Chondrocyte (in vitro differentiated cells): ENCODE measurements at regions not wholly inside any gene's neighbourhood (a gene's known extent, or its start where the extent isn't known, plus 50 kb on each side); places are given as distances from the start of the nearest gene placed in this dataset.

ENCODE experiments used
- DNase-seq: peaks from one replicate; pipeline ENCODE4 v3.0.0; 2021; ENCODE audit warnings: mixed read lengths, low spot score
- H3K27ac Mint-ChIP-seq: one replicate; pipeline ENCODE4 v1.8.0; 2021; ENCODE audit warnings: mild to moderate bottlenecking, moderate library complexity, mixed read lengths; ENCODE audit not compliant: unreplicated experiment
- H3K27me3 Mint-ChIP-seq: 2 replicates; pipeline ENCODE4 v1.8.0; 2021; ENCODE audit warnings: low read depth, mixed read lengths
- H3K36me3 Mint-ChIP-seq: 2 replicates; pipeline ENCODE4 v1.8.0; 2021; ENCODE audit warnings: low read depth, mixed read lengths
- H3K4me1 Mint-ChIP-seq: 2 replicates; pipeline ENCODE4 v1.8.0; 2021; ENCODE audit warnings: low read depth, mild to moderate bottlenecking, mixed read lengths
- H3K4me3 Mint-ChIP-seq: one replicate; pipeline ENCODE4 v1.8.0; 2021; ENCODE audit warnings: mild to moderate bottlenecking, moderate library complexity, mixed read lengths; ENCODE audit not compliant: unreplicated experiment
- H3K9me3 Mint-ChIP-seq: 2 replicates; pipeline ENCODE4 v1.8.0; 2021; ENCODE audit warnings: low read depth, mixed read lengths
- TF ChIP-seq, protein P1 (sequence below): fragments of 200-600 bp; sonication (generic); IDR thresholded peaks from 2 replicates; pipeline ENCODE4 v1.5.0; 2021; ENCODE audit warnings: antibody characterized with exemption, mild to moderate bottlenecking, moderate library complexity

DNA sequence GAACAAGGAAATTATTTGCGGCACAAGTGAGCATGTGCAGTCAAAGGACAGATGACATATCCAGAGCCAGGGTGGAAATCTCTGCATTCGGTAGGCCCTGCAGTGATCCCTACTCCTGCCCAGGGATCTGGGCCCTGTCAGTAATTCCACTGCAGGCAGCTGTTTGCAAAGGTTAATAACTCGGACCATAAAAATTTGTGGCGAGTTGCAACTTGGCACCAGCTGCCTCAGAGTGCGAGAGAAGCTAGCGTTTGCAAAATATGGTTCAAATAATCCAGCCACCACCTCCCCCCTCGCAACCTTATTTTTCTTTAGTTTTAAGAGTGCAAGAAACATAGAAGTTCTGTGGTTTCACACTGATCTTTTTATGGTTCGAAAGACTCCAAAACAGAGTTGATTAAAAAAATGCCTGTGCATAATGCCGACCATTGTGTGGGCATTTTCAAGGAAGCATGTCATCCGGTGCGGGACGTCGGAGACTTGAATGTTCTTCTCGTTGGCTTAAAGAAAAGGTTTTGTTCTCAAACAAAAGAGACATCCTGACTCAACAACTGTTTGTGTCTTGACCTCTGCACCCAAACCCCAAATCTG is 224.5 kb downstream of the BCL11B start:
- DNase-seq = no peak
- H3K36me3 Mint-ChIP-seq = peaks cover 5% of the 10 kb centered on the region
- H3K4me1 Mint-ChIP-seq = no peaks in the 10 kb centered on the region
- TF ChIP-seq, protein P1, sequence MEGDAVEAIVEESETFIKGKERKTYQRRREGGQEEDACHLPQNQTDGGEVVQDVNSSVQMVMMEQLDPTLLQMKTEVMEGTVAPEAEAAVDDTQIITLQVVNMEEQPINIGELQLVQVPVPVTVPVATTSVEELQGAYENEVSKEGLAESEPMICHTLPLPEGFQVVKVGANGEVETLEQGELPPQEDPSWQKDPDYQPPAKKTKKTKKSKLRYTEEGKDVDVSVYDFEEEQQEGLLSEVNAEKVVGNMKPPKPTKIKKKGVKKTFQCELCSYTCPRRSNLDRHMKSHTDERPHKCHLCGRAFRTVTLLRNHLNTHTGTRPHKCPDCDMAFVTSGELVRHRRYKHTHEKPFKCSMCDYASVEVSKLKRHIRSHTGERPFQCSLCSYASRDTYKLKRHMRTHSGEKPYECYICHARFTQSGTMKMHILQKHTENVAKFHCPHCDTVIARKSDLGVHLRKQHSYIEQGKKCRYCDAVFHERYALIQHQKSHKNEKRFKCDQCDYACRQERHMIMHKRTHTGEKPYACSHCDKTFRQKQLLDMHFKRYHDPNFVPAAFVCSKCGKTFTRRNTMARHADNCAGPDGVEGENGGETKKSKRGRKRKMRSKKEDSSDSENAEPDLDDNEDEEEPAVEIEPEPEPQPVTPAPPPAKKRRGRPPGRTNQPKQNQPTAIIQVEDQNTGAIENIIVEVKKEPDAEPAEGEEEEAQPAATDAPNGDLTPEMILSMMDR = no peak
- H3K9me3 Mint-ChIP-seq = peaks cover 22% of the 10 kb centered on the region
- peaks cover 20% of the 10 kb centered on the region for H3K27me3 Mint-ChIP-seq
- no peak overlapping the region for H3K4me3 Mint-ChIP-seq
- H3K27ac Mint-ChIP-seq = no peak overlapping the region

DNA sequence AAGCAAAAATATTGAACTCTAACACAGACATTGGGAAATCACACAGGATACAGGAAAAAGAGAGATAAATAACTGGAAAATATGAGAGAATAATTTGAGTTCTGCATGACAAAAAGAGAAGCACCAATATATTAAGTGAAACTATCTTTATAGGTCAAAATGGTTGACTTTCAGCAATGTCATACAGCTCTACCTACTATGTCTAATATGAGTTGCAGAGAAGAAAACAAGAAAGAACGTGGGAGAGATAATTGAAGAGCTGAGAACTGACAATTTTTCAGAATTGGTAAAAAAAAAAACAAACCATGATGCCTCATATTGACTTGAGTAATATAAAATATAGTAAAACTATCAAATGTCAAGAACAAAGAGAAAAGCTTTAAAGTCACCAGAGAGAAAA is 221.7 kb downstream of the BCL11B start:
- Mint-ChIP-seq H3K36me3 (peaks cover 7% of the 10 kb centered on the region), H3K9me3 (peaks cover 19% of the 10 kb centered on the region), H3K4me1 (peaks cover 3% of the 10 kb centered on the region), H3K27ac (no peak overlapping the region), H3K27me3 (peaks cover 19% of the 10 kb centered on the region), H3K4me3 (no peak overlapping the region)
- TF ChIP-seq, protein P1 = no peak
- no peak for DNase-seq

DNA sequence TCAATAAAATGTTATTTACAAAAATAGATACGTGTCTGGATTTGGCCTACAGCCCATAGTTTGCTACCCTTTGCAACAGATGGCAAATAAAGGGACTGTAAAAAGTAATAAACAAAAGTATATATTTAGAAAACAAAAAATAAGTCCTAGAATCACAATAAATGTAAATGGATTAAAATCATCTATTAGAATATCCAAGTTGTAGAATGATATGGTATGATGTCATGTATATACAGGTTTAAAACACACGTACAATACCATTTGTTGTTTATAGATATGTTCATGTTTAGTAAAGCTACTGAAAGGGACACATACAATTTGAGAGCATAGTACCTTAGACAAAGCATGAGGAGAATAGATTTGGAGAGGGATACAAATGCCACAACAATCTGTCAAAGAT is 219.5 kb downstream of the BCL11B start:
- H3K4me1 Mint-ChIP-seq = peaks cover 3% of the 10 kb centered on the region

DNA sequence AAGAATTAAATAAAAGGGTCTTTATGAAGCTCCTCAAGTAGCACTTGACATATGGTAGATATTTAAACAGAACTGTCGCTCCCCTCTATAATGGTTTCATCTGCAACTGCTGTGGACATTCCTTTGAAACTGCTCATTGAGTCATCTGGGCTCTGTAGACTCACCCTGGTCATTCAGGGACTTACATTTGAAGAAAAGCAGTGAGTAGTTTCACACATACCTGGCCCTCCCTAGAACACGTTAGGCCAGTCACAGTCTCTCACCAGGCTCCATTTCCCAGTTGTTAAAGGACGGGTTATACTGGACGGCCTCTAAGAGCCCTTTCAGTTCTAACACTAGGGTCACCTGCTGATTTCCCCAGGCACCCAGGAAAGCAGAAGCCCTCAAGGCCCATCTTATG is 217.0 kb downstream of the BCL11B start:
- H3K36me3 Mint-ChIP-seq = peaks cover 4% of the 10 kb centered on the region
- TF ChIP-seq, protein P1 = no peak
- peaks cover 22% of the 10 kb centered on the region for H3K9me3 Mint-ChIP-seq
- no peak for DNase-seq
- H3K27ac Mint-ChIP-seq = no peak overlapping the region
- H3K27me3 Mint-ChIP-seq = peaks cover 3% of the 10 kb centered on the region
- peaks cover 3% of the 10 kb centered on the region for H3K4me1 Mint-ChIP-seq
- no peak overlapping the region for H3K4me3 Mint-ChIP-seq

More for the DNA sequence above, 219.5 kb downstream of the BCL11B start:
- H3K4me3 Mint-ChIP-seq = no peak overlapping the region
- H3K27ac Mint-ChIP-seq = no peak overlapping the region
- DNase-seq = no peak
- peaks cover 6% of the 10 kb centered on the region for H3K36me3 Mint-ChIP-seq
- H3K9me3 Mint-ChIP-seq = peaks cover 22% of the 10 kb centered on the region
- H3K27me3 Mint-ChIP-seq = peaks cover 12% of the 10 kb centered on the region
- TF ChIP-seq, protein P1 = no peak

DNA sequence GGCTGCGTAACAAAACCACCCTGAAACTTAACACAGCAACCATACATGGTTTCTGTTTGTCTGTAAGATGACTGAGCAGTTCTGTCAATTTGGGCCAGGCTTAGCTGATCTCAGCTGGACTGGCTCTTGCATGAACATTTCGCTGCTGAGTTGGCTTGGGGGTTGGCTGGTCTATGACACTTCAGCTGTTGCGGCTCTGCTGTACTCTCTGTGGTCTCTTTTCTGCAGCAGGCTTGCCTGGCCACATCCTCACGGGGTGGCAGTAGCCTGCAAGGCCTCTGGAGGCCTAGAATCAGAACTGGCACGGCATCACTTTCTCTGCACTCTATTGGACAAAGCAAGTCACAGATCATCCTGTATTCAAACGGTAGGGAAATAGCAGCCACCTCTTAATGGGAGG is 216.2 kb downstream of the BCL11B start:
- Mint-ChIP-seq H3K4me3 (no peak overlapping the region), H3K4me1 (peaks cover 3% of the 10 kb centered on the region), H3K27me3 (peaks cover 6% of the 10 kb centered on the region), H3K36me3 (peaks cover 4% of the 10 kb centered on the region), H3K27ac (no peak overlapping the region), H3K9me3 (peaks cover 22% of the 10 kb centered on the region)
- DNase-seq = peak; percentile 52
- TF ChIP-seq, protein P1 = no peak
